DND-41 (cell line): ENCODE measurements at regions not wholly inside any gene's neighbourhood (a gene's known extent, or its start where the extent isn't known, plus 50 kb on each side); places are given as distances from the start of the nearest gene placed in this dataset.

ENCODE experiments used
- EZH2 ChIP-seq: IDR thresholded peaks from 3 replicates; pipeline ENCODE4 v1.6.1; 2012; ENCODE audit warnings: borderline replicate concordance, low read depth, mild to moderate bottlenecking, moderate library complexity, low read length, inconsistent platforms; ENCODE audit not compliant: severe bottlenecking
- TF ChIP-seq, protein P1 (sequence below): IDR thresholded peaks from 2 replicates; pipeline ENCODE4 v1.5.1; 2012; ENCODE audit warnings: borderline replicate concordance, low read length, moderate library complexity, mild to moderate bottlenecking; ENCODE audit not compliant: poor library complexity, severe bottlenecking; ENCODE audit errors: extremely low read depth

DNA sequence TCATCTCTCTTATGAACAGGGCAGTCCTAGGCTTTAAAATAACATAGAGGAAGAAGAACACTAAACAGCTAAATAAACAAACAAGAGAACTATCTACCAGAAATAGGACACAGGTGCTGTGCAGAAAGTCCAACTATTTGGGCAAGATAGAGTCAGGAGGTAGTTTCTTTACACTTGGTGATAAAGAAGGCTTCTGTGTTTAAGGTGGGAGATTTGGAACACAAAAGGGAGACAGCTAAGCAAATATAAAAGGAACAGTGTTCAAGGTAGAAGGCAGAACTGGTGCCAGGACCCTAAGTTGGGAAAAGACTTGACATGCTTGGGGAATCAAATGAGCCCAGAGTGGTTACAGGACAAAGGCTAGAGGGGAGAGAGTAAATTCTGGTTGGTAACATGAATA is 110.5 kb downstream of the MANEA start:
- TF ChIP-seq, protein P1, sequence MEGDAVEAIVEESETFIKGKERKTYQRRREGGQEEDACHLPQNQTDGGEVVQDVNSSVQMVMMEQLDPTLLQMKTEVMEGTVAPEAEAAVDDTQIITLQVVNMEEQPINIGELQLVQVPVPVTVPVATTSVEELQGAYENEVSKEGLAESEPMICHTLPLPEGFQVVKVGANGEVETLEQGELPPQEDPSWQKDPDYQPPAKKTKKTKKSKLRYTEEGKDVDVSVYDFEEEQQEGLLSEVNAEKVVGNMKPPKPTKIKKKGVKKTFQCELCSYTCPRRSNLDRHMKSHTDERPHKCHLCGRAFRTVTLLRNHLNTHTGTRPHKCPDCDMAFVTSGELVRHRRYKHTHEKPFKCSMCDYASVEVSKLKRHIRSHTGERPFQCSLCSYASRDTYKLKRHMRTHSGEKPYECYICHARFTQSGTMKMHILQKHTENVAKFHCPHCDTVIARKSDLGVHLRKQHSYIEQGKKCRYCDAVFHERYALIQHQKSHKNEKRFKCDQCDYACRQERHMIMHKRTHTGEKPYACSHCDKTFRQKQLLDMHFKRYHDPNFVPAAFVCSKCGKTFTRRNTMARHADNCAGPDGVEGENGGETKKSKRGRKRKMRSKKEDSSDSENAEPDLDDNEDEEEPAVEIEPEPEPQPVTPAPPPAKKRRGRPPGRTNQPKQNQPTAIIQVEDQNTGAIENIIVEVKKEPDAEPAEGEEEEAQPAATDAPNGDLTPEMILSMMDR, result no peak
- no peak for TF ChIP-seq EZH2
